ENCODE measurements at regions not wholly inside any gene's neighbourhood (a gene's known extent, or its start where the extent isn't known, plus 50 kb on each side); places are given as distances from the start of the nearest gene placed in this dataset.
"Not testable (repeated sequence)": the region's sequence is repeated elsewhere in the genome, so short reads cannot be mapped to it uniquely, and the experiment has no call there.

GRCh38 chr2:47964277-47964676 lies 58.0 kb upstream of the FBXO11 start:
- DNase-seq (ENCODE audit: low read depth, low spot score): no peak
- H3K4me3 ChIP-seq (ENCODE audit: low read depth, low read length): no peak overlapping the region
- in situ Hi-C loops (cut with HindIII; ENCODE audit: low sequenced_read_pairs): no loop called here
- TF ChIP-seq CTCF (IDR thresholded peaks at IDR 0.05; ENCODE audit: low read depth, low read length): no peak

- no peak for DNase-seq (ENCODE audit: low read depth, low spot score)
- TF ChIP-seq CTCF (IDR thresholded peaks at IDR 0.05; ENCODE audit: low read depth, low read length): no peak
- H3K4me3 ChIP-seq (ENCODE audit: low read depth, low read length): no peak overlapping the region
- in situ Hi-C loops (cut with HindIII; ENCODE audit: low sequenced_read_pairs): no loop called here
Observed at GRCh38 chr2:47964722-47965434, 58.6 kb upstream of the FBXO11 start.

GRCh38 chr2:47976728-47977127 lies 70.4 kb upstream of the FBXO11 start:
- in situ Hi-C loops (cut with HindIII; ENCODE audit: low sequenced_read_pairs); DNase-seq (ENCODE audit: low read depth, low spot score); H3K4me3 ChIP-seq (ENCODE audit: low read depth, low read length): not testable (repeated sequence)

- in situ Hi-C loops (cut with HindIII; ENCODE audit: low sequenced_read_pairs): no loop called here
- TF ChIP-seq CTCF (IDR thresholded peaks at IDR 0.05; ENCODE audit: low read depth, low read length): no peak
- no peak overlapping the region for H3K4me3 ChIP-seq (ENCODE audit: low read depth, low read length)
- DNase-seq (ENCODE audit: low read depth, low spot score): peak; percentile 50
Observed at GRCh38 chr2:47984041-47984440, 77.7 kb upstream of the FBXO11 start.

- no peak for TF ChIP-seq CTCF (IDR thresholded peaks at IDR 0.05; ENCODE audit: low read depth, low read length)
- H3K4me3 ChIP-seq (ENCODE audit: low read depth, low read length): no peak overlapping the region
- in situ Hi-C loops (cut with HindIII; ENCODE audit: low sequenced_read_pairs): no loop called here
- DNase-seq (ENCODE audit: low read depth, low spot score): no peak
Observed at GRCh38 chr2:47990503-47990902, 84.2 kb upstream of the FBXO11 start.

GRCh38 chr2:47992671-47993070 lies 86.4 kb upstream of the FBXO11 start:
- in situ Hi-C loops (cut with HindIII; ENCODE audit: low sequenced_read_pairs): no loop called here
- no peak for DNase-seq (ENCODE audit: low read depth, low spot score)

More at GRCh38 chr2:47992671-47993070, 86.4 kb upstream of the FBXO11 start:
- no peak for TF ChIP-seq CTCF (IDR thresholded peaks at IDR 0.05; ENCODE audit: low read depth, low read length)
- H3K4me3 ChIP-seq (ENCODE audit: low read depth, low read length): no peak overlapping the region
